SK-N-DZ (cell line): ENCODE measurements at regions not wholly inside any gene's neighbourhood (a gene's known extent, or its start where the extent isn't known, plus 50 kb on each side); places are given as distances from the start of the nearest gene placed in this dataset.
"Not testable (repeated sequence)": the region's sequence is repeated elsewhere in the genome, so short reads cannot be mapped to it uniquely, and the experiment has no call there.

Experiments used
- DNase-seq: peaks from one replicate; pipeline ENCODE4 v3.0.0-alpha.2; 2015; ENCODE audit warnings: low spot score

GRCh38 chr1:121443001-121443540 lies 258.3 kb downstream of the SRGAP2C start:
- no peak for DNase-seq

GRCh38 chr1:121444096-121444495 lies 259.3 kb downstream of the SRGAP2C start:
- no peak for DNase-seq

GRCh38 chr1:121445679-121446078 lies 260.9 kb downstream of the SRGAP2C start:
- no peak for DNase-seq

- not testable (repeated sequence) for DNase-seq
Observed at GRCh38 chr1:121447280-121447923, 262.6 kb downstream of the SRGAP2C start.

- not testable (repeated sequence) for DNase-seq
Observed at GRCh38 chr1:121448064-121448463, 263.3 kb downstream of the SRGAP2C start.

- DNase-seq: no peak
Observed at GRCh38 chr1:121448851-121449250, 264.1 kb downstream of the SRGAP2C start.

- no peak for DNase-seq
Observed at GRCh38 chr1:121452484-121452883, 267.7 kb downstream of the SRGAP2C start.

- DNase-seq: no peak
Observed at GRCh38 chr1:121458291-121459048, 273.7 kb downstream of the SRGAP2C start.

GRCh38 chr1:121459235-121459634 lies 274.5 kb downstream of the SRGAP2C start:
- DNase-seq: no peak

- DNase-seq: not testable (repeated sequence)
Observed at GRCh38 chr1:121469395-121469794, 284.6 kb downstream of the SRGAP2C start.

GRCh38 chr1:121470401-121470800 lies 285.6 kb downstream of the SRGAP2C start:
- DNase-seq: not testable (repeated sequence)

- no peak for DNase-seq
Observed at GRCh38 chr1:121471523-121471922, 286.7 kb downstream of the SRGAP2C start.

GRCh38 chr1:121472017-121472416 lies 287.2 kb downstream of the SRGAP2C start:
- DNase-seq: no peak

GRCh38 chr1:121483234-121483633 lies 298.5 kb downstream of the SRGAP2C start:
- no peak for DNase-seq

- DNase-seq: no peak
Observed at GRCh38 chr1:121483961-121484424, 299.2 kb downstream of the SRGAP2C start.

- DNase-seq: not testable (repeated sequence)
Observed at GRCh38 chr1:121494796-121495195, 310.0 kb downstream of the SRGAP2C start.

GRCh38 chr1:121511455-121511854 lies 326.7 kb downstream of the SRGAP2C start:
- not testable (repeated sequence) for DNase-seq

GRCh38 chr1:121511876-121512275 lies 327.1 kb downstream of the SRGAP2C start:
- DNase-seq: not testable (repeated sequence)

GRCh38 chr1:121515235-121515634 lies 330.5 kb downstream of the SRGAP2C start:
- no peak for DNase-seq

GRCh38 chr1:121516234-121516967 lies 331.6 kb downstream of the SRGAP2C start:
- no peak for DNase-seq

GRCh38 chr1:121517586-121518230 lies 332.9 kb downstream of the SRGAP2C start:
- no peak for DNase-seq

GRCh38 chr1:121518726-121519041 lies 333.9 kb downstream of the SRGAP2C start:
- no peak for DNase-seq
